ENCODE measurements at regions not wholly inside any gene's neighbourhood (a gene's known extent, or its start where the extent isn't known, plus 50 kb on each side); places are given as distances from the start of the nearest gene placed in this dataset.
A peak's percentile ranks its signal among the peaks of the same experiment; 100 is the strongest.

DNA sequence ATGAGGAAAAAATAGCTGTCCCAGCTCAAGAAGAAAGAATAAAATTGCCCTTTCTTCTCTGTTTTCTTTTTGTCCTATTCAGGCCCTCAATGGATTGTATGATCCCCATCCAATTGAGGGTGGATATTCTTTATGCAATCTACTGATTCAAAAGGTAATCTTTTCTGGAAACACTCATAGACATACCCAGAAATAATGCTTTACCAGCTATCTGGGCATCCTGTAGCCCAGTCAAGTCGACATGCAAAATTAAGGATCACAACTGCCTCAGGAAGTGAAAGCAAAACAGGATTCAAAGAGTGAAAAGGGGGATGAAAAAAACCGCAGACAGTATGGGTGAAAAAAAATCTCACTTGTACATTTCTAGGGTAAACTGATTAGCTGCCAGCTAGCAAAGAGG, 410.1 kb downstream of the TBC1D32 start:
- no peak for DNase-seq

DNA sequence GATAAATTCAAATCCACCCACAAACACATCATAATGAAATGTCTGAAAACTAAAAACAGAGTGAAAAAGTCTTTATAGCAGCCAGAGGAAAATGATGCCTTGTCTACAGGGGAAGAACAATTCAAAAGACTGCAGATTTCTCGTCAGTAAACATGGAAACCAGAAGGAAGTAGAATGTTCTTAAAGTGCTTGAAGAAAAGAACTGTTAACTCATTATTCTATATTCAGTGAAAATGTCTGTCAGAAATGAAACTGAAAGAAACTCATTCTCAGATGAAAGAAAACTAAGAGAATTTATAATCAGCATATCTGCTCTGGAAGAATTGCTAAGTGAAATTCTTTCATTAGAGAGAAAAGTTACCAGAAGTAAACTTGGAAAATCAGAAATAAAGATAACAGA, 416.1 kb downstream of the TBC1D32 start:
- DNase-seq: no peak

DNA sequence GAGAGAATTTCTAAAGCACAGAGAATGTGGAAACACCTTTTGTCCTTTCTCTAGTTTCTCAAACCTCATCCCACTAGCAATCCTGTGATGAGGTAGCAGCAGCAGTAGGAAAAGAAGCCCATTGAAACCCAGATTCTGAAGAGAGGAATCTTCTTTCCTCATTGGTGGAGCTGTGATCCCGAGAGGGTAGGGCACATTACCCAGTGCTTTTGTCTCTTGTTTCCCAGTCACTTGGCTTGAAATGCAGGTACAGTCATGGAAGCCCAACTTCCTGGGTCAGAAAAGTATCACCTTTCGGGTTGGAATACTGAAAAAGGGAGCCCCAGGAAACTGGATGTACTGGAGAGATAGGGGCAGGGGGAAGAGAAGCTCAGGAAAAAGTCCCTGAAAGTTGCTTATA, 417.4 kb downstream of the TBC1D32 start:
- DNase-seq: no peak

DNA sequence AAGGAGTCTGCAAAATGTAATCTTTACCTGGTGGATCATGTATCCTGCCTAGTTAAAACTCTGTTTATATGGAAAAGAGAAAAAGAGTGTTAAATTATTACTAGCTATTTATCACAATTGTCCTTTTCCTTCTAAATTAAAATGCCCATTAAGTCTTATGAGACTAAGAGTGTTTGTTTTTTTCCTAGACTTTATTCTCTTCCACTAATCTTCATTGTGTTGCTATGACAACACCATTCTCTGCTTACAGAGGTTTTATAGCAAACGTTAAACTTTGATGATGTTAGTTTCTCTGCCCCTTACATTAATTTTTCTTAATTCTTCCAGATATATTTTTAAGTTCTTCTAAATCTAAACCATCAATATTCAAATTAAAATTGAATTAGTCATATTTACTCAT, 420.8 kb downstream of the TBC1D32 start:
- DNase-seq: no peak

DNA sequence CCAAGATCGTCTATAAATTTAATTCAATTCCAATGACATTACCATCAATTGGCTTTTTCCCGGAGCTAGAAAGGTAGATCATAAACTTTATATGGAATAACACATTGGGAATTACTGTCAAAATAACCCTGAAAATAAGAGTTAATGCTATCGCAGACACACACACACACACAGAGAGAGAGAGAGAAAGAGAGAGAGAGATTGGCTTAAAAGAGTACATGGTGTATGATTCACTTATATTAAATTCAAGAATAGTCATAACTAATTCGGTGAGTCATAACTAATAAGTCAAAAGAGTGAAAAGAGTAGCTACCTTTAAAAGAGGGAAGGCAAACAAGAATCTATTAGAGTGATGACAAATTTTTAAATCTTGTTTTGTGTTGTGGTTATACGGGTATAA, 425.5 kb downstream of the TBC1D32 start:
- no peak for DNase-seq

DNA sequence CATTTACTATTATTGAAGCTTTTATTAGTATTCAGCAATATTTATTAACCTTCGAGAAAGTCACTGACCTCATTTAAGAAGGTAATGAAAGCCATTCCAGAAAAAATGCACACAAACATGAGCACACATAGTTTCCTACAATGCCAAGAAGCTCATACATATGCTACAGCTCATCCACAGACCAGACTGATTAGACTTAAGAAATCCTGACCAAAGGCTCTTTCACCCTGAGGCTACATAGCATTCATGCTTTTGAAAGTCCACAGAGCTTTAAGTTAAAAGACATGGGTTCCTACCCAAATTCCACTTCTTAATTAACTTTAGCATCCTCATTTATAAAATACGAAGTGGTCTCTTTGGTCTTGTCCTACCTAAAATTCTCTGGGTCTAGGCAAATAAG, 430.4 kb downstream of the TBC1D32 start:
- DNase-seq: peak; percentile 32

DNA sequence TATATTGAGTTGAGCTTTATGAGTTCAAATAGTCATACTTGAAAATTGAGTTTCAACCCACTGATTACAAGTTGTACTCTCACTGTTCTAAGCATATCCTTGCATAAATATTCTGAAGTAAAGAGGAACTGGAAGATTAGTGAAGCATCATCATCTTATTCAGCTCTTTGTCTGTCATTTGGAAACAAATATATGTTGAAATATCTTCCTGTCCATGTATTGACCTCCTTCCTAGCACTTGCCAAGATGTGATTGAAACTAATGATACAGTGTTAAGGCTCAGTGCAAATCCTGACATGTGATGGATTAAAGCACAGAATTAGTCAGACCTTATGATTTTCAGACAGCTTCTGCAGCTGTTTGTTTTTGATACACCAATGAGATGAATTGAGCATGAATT, 434.3 kb downstream of the TBC1D32 start:
- no peak for DNase-seq

DNA sequence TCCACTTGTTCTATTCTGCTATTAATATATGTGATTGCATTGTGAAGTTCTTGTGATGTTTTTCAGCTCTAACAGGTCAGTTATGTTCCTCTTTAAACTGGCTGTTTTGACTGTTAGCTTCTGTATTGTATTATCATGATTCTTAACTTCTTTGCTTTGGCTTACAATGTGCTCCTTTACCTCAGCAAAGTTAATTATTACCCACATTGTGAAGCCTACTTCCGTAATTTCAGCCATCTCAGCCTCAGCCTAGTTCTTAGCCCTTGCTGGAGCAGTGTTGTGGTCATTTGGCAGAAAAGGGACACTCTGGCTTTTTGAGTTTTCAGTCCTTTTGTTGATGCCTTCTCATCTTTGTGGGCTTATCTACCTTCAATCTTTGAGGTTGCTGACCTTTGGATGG, 440.2 kb downstream of the TBC1D32 start:
- DNase-seq: no peak

DNA sequence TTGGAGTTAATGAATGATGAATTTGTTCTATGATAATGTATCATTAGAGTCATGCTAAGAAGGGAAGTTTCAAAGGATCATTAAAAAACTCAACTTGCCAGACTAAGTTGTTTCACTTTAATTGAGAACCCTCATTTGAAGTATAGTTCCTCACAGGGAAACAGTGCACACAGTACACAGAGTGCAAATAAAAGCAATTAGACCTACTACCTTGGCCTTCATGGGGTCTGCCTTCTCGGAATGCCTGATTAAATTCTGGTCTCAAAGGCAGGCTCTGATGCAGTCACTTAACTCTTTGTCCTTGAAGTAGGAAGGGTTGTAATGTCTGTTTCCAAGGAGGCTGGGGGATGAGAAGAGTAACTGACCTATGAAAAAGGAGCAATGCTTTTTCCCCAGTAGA, 457.3 kb downstream of the TBC1D32 start:
- no peak for DNase-seq

DNA sequence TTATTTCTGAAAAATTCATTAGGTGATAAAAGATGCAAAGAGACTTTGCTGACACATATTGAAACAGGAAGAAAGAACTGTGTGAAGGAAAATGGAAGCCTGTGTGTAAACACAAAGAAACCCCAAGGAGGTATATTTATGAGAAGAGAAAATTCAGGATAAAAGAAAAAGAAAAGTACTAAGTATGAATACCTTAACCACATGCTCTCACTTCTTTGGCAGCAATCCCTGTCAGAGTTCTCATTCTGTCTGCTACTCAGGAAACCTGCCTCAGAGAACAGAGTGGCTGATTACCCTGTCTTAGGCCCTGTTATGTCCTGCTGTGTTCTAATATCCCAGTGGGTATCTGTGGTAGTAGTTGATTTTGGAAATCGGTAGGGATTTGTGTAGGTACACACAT, 457.9 kb downstream of the TBC1D32 start:
- DNase-seq: no peak

DNA sequence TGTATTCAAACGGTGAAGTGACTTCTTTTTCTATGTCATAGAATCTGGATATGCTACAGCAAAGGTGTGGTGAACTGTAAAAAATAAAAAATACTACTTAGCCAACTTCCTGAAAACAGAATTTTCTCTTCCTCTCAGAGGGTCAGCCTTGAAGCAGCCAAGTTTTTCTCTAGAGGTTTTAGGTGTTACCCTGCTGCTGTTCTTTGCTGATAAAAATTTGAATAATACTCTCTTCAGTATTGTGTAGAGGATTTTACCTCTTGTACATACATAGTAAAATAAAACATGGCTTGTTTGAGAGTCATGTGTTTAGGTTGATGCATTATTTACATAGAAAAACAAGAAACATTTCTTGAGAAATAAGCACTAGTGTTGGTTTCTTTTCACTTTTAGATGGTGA, 458.4 kb downstream of the TBC1D32 start:
- DNase-seq: no peak

DNA sequence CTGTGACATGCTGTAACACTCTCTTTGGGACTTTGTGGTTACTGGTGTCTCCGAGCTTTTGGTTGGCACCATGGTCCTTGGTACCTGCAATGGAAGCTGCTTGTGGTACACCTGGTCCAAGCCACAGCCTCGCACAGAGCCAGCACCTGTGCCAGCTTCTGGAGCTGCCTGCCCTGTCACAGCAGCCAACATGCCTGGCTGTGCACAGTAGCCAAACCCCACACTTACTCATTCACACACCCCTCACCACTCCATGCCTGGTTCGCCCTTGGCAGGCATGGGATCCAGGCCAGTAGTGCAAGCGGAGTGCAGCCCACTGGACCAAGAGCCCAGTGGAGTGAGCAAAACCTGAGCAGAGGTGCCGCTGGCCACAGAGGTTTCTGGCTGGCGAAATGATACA, 459.9 kb downstream of the TBC1D32 start:
- DNase-seq: no peak

DNA sequence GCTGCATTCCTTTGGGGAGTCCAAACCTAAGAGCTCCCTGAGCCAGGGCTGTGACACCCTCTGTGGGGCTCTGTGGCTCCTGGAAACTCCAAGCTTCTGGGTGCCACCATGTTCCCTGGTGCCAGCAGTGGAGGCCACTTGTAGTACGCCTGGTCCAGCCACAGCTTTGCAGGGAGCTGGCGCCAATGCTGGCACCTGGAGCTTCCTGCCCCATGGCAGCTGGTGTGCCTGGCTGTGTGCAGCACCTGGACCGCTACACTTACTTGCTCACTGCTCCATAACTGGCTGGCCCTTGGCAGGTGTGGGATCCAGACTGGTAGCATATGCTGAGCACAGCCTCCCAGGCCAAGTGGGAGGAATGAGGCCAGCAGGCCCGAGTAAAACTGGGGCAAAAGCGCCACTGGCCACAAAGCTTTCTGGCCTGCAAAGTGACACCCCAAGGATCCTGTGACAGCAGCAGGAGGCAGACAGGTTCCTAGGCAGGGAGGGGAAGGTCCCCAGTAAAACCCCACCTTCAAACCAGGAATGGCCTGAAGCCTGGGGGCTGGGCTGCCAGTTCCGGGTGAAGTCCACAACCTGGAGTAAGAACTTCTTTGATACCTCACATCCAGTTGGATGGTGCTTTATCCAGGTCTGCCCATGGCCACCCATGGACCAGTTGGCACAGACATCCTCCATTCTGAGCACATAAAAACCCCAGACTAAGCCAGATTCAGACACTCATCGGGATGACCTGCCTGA, 461.0 kb downstream of the TBC1D32 start:
- no peak for DNase-seq

DNA sequence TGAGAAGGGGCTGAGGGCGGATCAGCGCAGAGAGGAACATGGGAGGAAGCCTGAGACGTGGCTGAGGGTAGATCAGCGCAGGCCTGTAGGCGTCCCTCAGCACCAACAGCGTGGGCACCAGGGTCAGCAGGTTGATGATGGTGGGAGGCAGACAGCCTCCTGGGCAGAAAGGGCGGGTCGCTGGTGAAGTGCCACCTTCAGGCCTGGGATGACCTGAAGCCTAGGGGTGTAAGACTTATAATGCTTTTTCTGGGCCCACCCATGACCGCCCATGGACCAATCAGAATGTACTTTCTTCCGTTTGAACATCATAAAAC, 462.1 kb downstream of the TBC1D32 start:
- no peak for DNase-seq

DNA sequence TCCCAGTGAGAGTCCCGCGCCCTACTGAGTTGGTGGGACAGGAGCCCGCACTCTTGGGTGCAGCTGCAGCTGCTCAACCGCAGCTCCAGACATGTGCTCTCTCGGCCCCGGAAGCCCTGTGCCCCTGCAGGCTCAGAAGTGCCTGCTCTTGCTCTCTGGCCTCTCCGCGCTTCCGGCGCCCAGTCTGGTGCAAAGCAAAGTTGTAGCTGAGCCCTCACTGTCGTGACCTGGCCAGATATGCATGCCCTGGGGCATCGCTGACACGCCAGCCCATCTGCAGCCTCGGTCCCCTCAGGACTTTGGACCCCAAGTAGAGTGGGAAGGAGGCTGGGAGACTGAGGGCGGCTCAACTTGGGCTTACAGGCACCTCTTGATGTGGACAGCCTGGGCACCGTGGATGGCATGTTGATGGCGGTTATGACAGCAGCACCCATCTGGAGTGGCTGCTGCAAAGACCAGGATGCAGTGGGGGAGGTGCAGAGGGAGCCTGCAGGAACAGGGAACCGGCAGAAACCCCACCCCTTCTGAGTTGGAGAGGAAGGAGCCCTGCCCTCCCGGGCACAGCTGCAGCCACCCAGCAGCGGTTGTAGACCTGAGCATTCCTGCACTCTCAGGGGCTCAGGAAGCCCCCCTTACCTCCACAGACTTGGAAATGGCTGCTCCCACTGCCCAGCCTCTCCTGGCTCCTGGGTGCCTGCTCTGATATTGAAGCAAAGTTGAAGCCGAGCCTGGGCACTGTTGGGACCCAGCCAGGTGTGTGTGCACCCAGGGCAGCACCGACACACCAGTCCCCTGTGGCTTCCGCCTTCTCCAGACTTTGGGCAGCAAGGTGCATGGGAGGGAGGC, 462.6 kb downstream of the TBC1D32 start:
- no peak for DNase-seq

DNA sequence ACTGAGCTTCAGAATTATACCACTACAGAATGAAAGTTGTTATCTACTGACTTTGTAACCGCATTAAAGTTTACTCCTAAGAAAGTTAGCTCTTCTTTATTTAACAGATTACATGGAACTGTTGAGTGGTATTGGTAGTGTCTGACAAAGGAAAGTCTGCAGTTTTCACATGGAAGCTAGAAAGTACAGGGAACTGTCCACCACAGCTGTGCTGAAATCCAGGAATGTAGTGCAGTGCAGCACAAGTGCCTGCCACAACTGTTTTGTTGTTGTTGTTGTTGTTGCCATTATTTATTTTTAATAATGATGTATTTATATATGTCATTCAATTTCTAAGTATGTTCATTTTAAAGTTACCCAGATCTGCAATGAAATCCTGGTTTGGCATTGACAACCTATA, 464.9 kb downstream of the TBC1D32 start:
- DNase-seq: peak; percentile 2

DNA sequence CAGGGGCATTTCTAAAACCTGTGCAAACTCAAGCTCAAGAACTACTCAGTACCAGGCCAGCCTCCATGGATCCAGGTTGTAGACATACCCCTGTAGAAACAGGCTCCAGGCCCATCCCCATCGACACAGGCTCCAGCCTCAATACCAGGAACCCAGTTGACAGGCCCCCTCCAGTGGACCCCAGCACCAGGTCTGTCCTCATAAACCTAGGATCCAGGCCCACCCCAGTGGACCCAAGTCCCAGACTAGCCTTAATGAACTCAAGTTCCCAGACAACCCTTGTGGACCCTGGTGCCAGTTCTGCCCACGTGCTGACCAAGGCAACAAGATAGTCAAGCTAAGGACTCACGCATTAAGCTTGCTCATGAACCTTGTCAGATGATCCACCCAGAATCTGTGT, 476.9 kb downstream of the TBC1D32 start:
- DNase-seq: no peak

DNA sequence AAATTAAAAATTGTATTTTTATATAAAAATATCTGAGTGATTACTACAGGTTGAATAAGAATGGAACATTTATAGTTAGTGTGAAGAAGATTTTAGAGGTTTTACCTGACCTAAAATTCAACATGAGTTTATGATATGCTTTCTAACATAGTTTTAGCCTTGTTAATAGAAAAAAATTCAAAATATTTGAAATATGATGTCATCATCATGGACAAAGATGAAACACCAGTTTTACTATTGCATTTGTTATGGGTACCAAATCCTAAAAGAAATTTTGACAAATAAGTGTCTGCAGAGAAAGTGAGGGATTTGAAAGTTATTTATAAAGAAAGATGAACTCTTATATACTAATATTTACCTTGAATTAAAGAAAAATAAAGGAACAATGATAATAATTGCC, 479.7 kb downstream of the TBC1D32 start:
- no peak for DNase-seq

DNA sequence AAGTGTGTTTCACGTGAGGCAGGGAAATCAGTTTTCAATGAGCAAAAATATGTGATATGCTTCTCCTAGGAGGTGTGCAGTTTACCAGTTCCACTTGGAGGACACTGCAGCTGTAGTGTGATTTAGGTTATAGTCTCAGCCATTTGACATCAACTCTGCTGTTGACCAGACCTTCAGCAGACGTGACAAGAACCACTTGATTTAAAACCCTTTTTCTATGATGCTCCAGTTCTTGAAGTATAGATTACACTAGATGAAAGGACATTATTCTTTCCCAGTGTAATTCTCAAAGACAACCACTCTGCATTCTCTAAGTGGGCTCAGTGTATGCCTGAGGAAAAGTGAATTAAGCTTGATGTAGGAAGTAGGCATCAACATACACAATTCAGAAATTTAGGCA, 480.8 kb downstream of the TBC1D32 start:
- no peak for DNase-seq

DNA sequence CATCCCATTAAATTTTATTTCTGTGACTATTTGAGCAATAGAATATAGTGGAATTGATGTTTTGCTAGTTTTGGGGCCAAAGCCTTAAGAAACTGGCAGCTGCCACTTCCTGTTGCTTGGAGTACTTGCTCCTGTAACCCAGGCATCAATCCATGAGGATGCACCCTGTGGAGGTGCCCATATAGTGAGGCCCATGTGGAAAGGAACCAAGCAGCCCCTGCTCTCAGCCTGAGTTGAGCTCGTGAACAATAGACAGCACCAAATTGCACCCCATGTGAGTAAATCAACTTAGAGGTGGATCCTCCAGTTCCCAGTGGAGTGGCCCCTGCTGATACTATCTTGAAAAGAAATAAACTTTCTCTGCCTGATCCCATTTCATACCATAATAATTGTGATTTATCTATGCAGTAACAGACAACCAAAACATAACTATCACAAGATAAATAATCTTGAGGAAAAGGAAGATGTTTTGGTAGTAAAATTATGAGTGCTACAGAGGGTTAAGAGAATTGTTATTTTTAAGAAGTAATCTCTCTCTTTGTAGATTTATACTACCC, 481.9 kb downstream of the TBC1D32 start:
- DNase-seq: no peak

DNA sequence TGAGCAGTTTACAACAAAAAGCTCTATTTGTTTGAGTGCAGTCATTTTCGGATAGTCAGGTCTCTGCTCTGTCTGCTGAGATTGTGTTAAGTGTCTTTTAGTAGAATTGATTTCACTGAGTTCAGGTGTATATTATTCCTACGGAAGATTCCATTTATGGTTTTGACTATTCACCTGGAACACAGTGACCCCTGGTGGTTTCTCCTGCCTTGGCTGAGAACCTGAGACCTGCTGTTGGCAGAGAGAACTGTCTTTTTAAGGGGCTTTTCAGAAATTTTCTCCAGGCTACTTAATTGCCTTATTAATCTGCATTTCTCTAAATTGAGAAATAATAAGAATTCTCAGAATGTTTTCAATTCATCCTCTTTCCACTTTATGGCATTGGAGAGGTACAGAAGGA, 508.0 kb downstream of the TBC1D32 start:
- DNase-seq: peak; percentile 3

DNA sequence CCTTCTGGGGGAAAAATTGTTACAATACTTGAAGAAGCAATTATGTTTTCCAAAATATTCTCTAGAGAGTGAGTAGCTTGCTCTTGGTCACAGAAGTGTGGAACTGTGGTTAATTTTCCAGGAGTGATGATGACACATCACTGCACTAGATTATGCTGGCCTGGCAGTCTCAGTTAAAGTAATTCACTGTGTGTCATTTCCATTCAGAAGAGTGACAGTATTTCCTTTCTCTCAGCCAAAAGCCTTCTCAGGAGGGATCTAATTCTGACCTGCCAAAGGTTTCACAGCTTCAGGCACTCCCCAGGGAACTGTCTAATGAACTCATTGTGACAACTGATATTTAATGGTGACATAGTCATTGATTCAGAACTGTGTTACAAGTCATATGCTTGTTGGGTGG, 517.5 kb downstream of the TBC1D32 start:
- no peak for DNase-seq

DNA sequence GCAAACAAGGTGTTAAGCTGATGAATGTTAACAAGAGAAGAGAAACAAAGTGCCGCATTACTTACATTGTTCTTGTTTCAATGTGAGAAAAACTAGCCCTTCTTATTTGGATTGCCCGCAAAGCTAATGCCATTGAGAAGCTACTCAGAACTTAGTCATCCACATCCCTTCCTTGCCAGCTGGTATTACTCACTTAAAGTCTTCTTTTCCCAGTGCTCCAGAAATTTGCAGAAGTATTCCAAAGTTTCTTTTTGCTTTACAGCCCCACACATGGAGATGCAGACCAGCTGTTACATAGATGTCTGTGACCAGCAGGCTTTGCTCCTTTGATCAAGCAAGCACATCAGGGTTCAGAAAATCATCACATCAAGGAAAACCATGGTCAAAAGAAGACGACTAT, 529.0 kb downstream of the TBC1D32 start:
- DNase-seq: peak; percentile 62

DNA sequence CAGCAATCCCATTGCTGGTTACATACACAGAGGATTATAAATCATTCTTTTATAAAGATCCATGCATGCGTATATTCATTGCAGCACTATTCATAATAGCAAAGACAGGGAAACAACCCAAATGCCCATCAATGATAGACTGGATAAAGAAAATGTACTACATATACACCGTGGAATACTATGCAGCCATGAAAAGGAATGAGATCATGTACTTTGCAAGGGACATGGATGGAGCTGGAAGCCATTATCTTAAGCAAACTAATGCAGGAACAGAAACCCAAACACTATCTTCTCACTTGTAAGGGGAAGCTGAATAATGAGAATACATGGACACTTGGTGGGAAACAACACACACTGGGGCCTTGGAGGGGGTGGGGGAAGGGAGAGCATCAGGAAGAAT, 529.7 kb downstream of the TBC1D32 start:
- no peak for DNase-seq

All from fibroblast of skin of back (primary cell).